ENCODE measurements at regions not wholly inside any gene's neighbourhood (a gene's known extent, or its start where the extent isn't known, plus 50 kb on each side); places are given as distances from the start of the nearest gene placed in this dataset.

DNA sequence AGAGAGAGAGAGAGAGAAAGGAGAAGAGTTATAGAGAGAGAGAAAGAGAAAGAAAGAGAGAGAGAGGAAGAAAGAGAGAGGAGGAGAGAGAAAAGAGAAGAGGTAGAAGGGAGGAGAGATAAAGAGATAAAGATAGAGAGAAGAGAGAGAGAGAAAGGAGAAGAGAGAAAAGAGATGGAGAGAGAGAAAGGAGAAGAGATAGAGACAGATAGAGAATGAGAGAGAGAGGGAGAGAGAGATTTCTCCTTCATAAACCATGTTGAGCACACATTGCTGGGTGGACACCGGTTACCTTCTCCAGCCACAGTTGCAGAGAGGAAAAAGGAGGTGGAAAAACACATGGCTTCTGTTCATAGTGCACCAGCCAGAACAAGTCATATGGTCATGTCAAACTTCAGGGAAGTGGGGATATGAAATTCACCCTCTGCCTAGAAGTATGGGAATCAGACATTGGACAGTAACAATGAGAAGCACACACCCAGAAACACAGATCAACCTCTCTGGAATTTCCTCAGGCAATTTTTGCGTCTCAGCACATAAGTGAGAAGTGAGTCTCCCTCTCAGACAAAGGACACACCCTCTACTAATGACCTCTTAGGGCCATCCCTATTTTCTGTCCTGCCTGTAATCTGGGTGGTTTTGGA, 172.5 kb upstream of the SVIL start:
- Histone ChIP-seq H3K4me1 (ENCODE audit: insufficient read depth, low read length, poor library complexity, severe bottlenecking) (peaks cover 14% of the 10 kb centered on the region), H4K20me1 (ENCODE audit: insufficient read depth, low read length, poor library complexity, severe bottlenecking) (no peaks in the 10 kb centered on the region), H3K4me2 (ENCODE audit: low read depth, low read length, poor library complexity, severe bottlenecking) (no peak overlapping the region), H3K4me3 (ENCODE audit: low read length, poor library complexity, severe bottlenecking) (no peak overlapping the region), H3K27me3 (ENCODE audit: insufficient read depth, low read length, poor library complexity, severe bottlenecking) (no peaks in the 10 kb centered on the region), H3K36me3 (ENCODE audit: insufficient read depth, low read length) (no peaks in the 10 kb centered on the region), H3K9ac (ENCODE audit: low read depth, low read length, poor library complexity, severe bottlenecking) (no peak overlapping the region), H3F3A (ENCODE audit: low read depth) (no peaks in the 10 kb centered on the region), H3K9me3 (ENCODE audit: insufficient read depth, low read depth, low read length) (no peaks in the 10 kb centered on the region), H3K79me2 (ENCODE audit: insufficient read depth, low read length) (no peaks in the 10 kb centered on the region), H3K9me2 (replicated peaks; ENCODE audit: low read depth, low read length) (no peaks in the 10 kb centered on the region), H2AFZ (ENCODE audit: low read length) (no peak overlapping the region)
- TF ChIP-seq EZH2phosphoT487 (IDR thresholded peaks at IDR 0.05; ENCODE audit: borderline replicate concordance) (no peak), CTCF (conservative IDR thresholded peaks at IDR 0.05; ENCODE audit: low read length) (no peak)

- H4K20me1 ChIP-seq (ENCODE audit: insufficient read depth, low read length, poor library complexity, severe bottlenecking) = no peaks in the 10 kb centered on the region
- no peak for TF ChIP-seq CTCF (conservative IDR thresholded peaks at IDR 0.05; ENCODE audit: low read length)
- no peaks in the 10 kb centered on the region for H3K79me2 ChIP-seq (ENCODE audit: insufficient read depth, low read length)
- no peaks in the 10 kb centered on the region for H3K36me3 ChIP-seq (ENCODE audit: insufficient read depth, low read length)
- no peak overlapping the region for H3K4me2 ChIP-seq (ENCODE audit: low read depth, low read length, poor library complexity, severe bottlenecking)
- H3K9me2 ChIP-seq (replicated peaks; ENCODE audit: low read depth, low read length) = no peaks in the 10 kb centered on the region
- no peaks in the 10 kb centered on the region for H3K27me3 ChIP-seq (ENCODE audit: insufficient read depth, low read length, poor library complexity, severe bottlenecking)
- no peaks in the 10 kb centered on the region for H3F3A ChIP-seq (ENCODE audit: low read depth)
- no peak overlapping the region for H3K4me3 ChIP-seq (ENCODE audit: low read length, poor library complexity, severe bottlenecking)
- peaks cover 4% of the 10 kb centered on the region for H3K4me1 ChIP-seq (ENCODE audit: insufficient read depth, low read length, poor library complexity, severe bottlenecking)
- H2AFZ ChIP-seq (ENCODE audit: low read length) = no peak overlapping the region
- no peaks in the 10 kb centered on the region for H3K9me3 ChIP-seq (ENCODE audit: insufficient read depth, low read depth, low read length)
- no peak overlapping the region for H3K9ac ChIP-seq (ENCODE audit: low read depth, low read length, poor library complexity, severe bottlenecking)
Measured at GRCh38 chr10:29806350-29806788, 171.6 kb upstream of the SVIL start.

- H3K9ac ChIP-seq (ENCODE audit: low read depth, low read length, poor library complexity, severe bottlenecking) = no peak overlapping the region
- TF ChIP-seq EZH2phosphoT487 (IDR thresholded peaks at IDR 0.05; ENCODE audit: borderline replicate concordance) = no peak
- no peak for TF ChIP-seq CTCF (conservative IDR thresholded peaks at IDR 0.05; ENCODE audit: low read length)
- no peak overlapping the region for H2AFZ ChIP-seq (ENCODE audit: low read length)
- H3K36me3 ChIP-seq (ENCODE audit: insufficient read depth, low read length) = no peaks in the 10 kb centered on the region
- H3K79me2 ChIP-seq (ENCODE audit: insufficient read depth, low read length) = no peaks in the 10 kb centered on the region
- H3K9me2 ChIP-seq (replicated peaks; ENCODE audit: low read depth, low read length) = no peaks in the 10 kb centered on the region
- H3K9me3 ChIP-seq (ENCODE audit: insufficient read depth, low read depth, low read length) = no peaks in the 10 kb centered on the region
- H3K27me3 ChIP-seq (ENCODE audit: insufficient read depth, low read length, poor library complexity, severe bottlenecking) = no peaks in the 10 kb centered on the region
- H3K4me2 ChIP-seq (ENCODE audit: low read depth, low read length, poor library complexity, severe bottlenecking) = no peak overlapping the region
- no peaks in the 10 kb centered on the region for H4K20me1 ChIP-seq (ENCODE audit: insufficient read depth, low read length, poor library complexity, severe bottlenecking)
- no peak overlapping the region for H3K4me3 ChIP-seq (ENCODE audit: low read length, poor library complexity, severe bottlenecking)
- H3K4me1 ChIP-seq (ENCODE audit: insufficient read depth, low read length, poor library complexity, severe bottlenecking) = no peaks in the 10 kb centered on the region
- H3F3A ChIP-seq (ENCODE audit: low read depth) = no peaks in the 10 kb centered on the region
Measured at GRCh38 chr10:29805134-29805723, 170.5 kb upstream of the SVIL start.

All from Loucy (cell line).